ENCODE measurements at regions not wholly inside any gene's neighbourhood (a gene's known extent, or its start where the extent isn't known, plus 50 kb on each side); places are given as distances from the start of the nearest gene placed in this dataset.

DNA sequence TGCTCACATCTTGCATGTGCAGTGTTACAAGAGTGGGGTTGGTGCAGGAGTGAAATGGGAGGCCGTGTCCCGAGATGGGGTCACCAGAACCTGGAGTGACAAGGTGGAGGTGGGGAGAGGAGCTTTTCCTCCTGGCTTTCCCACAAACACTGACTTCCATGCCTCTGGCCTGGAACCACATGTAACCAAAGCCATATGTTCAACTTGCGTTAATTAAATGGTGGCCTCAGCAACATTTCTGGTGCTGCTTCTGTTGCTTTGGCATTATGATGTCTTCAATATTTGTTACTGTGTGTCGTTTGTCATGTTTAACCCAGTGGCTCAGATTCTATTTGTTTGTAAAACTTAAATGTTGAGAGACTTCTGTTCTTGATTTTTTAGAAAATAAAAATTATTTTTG, 110.2 kb downstream of the VCPKMT start:
- no peaks in the 10 kb centered on the region for H3K27me3 ChIP-seq (ENCODE audit: control insufficient read depth, insufficient read depth, low read length)
- H3K4me3 ChIP-seq (ENCODE audit: low read depth, low read length) = no peak overlapping the region
- DNase-seq (ENCODE audit: low read depth) = no peak
- H3K36me3 ChIP-seq (ENCODE audit: control insufficient read depth, insufficient read depth, low read length) = no peaks in the 10 kb centered on the region
- TF ChIP-seq, protein P1, sequence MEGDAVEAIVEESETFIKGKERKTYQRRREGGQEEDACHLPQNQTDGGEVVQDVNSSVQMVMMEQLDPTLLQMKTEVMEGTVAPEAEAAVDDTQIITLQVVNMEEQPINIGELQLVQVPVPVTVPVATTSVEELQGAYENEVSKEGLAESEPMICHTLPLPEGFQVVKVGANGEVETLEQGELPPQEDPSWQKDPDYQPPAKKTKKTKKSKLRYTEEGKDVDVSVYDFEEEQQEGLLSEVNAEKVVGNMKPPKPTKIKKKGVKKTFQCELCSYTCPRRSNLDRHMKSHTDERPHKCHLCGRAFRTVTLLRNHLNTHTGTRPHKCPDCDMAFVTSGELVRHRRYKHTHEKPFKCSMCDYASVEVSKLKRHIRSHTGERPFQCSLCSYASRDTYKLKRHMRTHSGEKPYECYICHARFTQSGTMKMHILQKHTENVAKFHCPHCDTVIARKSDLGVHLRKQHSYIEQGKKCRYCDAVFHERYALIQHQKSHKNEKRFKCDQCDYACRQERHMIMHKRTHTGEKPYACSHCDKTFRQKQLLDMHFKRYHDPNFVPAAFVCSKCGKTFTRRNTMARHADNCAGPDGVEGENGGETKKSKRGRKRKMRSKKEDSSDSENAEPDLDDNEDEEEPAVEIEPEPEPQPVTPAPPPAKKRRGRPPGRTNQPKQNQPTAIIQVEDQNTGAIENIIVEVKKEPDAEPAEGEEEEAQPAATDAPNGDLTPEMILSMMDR (IDR thresholded peaks at IDR 0.05; ENCODE audit: insufficient read depth, low read depth, low read length) = no peak
- POLR2A ChIA-PET = no interaction called here
- CTCF ChIA-PET = no interaction called here

DNA sequence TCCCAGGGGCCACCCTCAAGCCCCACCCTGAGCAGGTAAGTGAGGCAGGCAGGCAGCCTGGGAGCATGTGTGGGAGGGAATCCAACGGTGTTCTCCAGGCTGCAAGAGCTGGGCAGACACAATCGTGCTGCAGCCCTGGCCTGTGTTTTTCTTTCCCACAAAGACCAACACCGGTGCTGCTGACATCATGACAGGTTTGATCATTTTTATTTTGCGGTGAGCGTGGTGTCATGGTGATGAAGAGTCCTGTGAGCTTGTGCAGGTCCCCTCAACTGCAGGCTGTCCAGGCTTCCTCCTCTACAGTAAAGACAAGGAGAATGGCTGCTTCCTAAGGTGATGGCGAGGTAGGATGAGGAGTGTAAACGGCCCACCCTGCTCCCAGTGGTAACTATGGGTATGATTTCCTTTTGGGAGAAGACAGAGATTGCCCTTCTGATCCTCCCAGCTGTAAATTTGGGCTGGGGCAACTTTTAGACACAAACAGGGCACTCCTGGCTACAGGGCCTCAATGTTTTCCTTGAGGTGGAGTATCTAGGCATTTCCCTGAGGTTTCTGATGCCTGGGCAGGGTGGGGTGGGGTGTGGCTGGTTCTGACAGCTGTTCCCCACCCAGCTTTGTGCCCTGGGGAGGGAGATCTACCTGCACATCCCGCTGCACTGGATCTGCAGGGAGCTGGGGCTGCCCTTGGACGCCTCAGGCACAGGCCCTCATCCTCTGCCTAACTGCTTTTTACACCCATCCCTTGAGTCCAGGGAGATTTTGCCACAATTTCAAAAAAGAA, 109.1 kb downstream of the VCPKMT start:
- Histone ChIP-seq H3K27me3 (ENCODE audit: control insufficient read depth, insufficient read depth, low read length) (no peaks in the 10 kb centered on the region), H3K36me3 (ENCODE audit: control insufficient read depth, insufficient read depth, low read length) (no peaks in the 10 kb centered on the region), H3K4me3 (ENCODE audit: low read depth, low read length) (no peak overlapping the region)
- POLR2A ChIA-PET = no interaction called here
- TF ChIP-seq, protein P1 (IDR thresholded peaks at IDR 0.05; ENCODE audit: insufficient read depth, low read depth, low read length) = no peak
- CTCF ChIA-PET = interaction anchor here (1.8 kb wide), 1 partner anchor 145 kb away, joined by 8 read pairs; no protein-coding TSS in a partner anchor
- no peak for DNase-seq (ENCODE audit: low read depth)

DNA sequence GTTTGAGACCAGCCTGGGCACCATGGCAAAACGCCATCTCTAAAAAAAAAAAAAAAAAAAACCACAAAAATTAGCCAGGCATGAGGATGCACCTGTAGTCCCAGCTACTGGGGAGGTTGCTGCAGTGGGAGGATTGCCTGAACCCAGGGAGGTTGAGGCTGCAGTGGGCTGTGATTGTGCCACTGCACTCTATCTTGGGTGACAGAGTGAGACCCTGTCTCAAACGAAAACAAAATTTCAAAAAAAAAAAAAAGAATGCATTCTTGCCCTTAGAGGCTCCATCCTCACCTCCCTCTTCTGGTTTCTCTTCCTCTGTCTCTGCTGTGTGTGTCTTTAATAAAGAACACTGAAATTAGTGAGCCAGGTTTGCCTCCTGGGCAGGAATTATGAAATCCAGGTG, 107.8 kb downstream of the VCPKMT start:
- TF ChIP-seq, protein P1 (IDR thresholded peaks at IDR 0.05; ENCODE audit: insufficient read depth, low read depth, low read length) = no peak
- no peaks in the 10 kb centered on the region for H3K27me3 ChIP-seq (ENCODE audit: control insufficient read depth, insufficient read depth, low read length)
- POLR2A ChIA-PET = no interaction called here
- H3K36me3 ChIP-seq (ENCODE audit: control insufficient read depth, insufficient read depth, low read length) = no peaks in the 10 kb centered on the region
- no peak overlapping the region for H3K4me3 ChIP-seq (ENCODE audit: low read depth, low read length)
- no peak for DNase-seq (ENCODE audit: low read depth)
- CTCF ChIA-PET = no interaction called here

DNA sequence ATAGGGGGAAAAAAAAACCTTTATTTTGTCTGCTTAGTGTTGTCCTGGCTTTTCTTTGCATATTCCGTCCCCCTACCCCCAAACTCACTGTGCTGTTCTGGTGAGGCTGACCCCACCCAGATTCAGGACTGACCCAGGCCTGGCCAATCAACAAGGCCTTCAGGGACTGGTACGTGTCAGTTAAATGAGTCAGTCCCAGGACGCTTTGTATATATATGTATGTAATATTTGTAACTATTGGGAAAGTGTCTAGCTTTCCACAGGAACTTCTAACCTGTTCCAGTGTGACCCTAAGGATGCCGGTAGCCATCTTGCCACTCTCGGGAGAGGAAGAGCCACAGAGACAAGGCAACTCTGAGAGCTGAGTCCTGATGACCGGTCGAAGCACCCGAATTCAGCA, 107.4 kb downstream of the VCPKMT start:
- TF ChIP-seq, protein P1 (IDR thresholded peaks at IDR 0.05; ENCODE audit: insufficient read depth, low read depth, low read length) = no peak
- CTCF ChIA-PET = interaction anchor here (0.6 to 1.3 kb wide), 2 partner anchors 8 to 129 kb away, joined by 3 to 4 read pairs; no protein-coding TSS in a partner anchor
- Histone ChIP-seq H3K36me3 (ENCODE audit: control insufficient read depth, insufficient read depth, low read length) (no peaks in the 10 kb centered on the region), H3K4me3 (ENCODE audit: low read depth, low read length) (no peak overlapping the region), H3K27me3 (ENCODE audit: control insufficient read depth, insufficient read depth, low read length) (no peaks in the 10 kb centered on the region)
- POLR2A ChIA-PET = no interaction called here
- no peak for DNase-seq (ENCODE audit: low read depth)

DNA sequence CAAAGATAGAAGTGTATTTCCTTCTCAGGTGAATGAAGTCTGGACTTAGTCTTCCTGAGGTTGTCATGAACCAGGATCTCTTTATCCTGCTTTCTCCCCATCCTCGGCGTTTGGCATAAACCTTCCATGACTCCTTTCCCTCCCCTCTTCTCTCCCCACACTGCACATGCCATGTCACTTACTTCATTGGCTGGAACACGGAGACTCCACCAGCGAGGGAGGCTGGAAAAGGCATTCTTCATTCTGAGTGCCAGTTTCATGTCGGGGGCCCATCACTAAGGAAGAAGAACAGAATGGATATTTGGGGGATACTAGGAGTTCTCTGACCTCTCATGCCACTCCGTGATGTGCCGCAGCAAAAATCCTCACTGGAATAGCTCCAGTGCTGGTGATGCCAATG, 105.6 kb downstream of the VCPKMT start:
- ChIA-PET POLR2A (no interaction called here), CTCF (interaction anchor here (0.6 to 2.2 kb wide), 5 partner anchors 9 to 149 kb away, joined by 3 to 6 read pairs (median 3); no protein-coding TSS in a partner anchor)
- Histone ChIP-seq H3K27me3 (ENCODE audit: control insufficient read depth, insufficient read depth, low read length) (no peaks in the 10 kb centered on the region), H3K4me3 (ENCODE audit: low read depth, low read length) (no peak overlapping the region), H3K36me3 (ENCODE audit: control insufficient read depth, insufficient read depth, low read length) (no peaks in the 10 kb centered on the region)
- DNase-seq (ENCODE audit: low read depth) = no peak
- TF ChIP-seq, protein P1 (IDR thresholded peaks at IDR 0.05; ENCODE audit: insufficient read depth, low read depth, low read length) = no peak

All from BJ (cell line).